HG03139 (cell line): ENCODE measurements at regions not wholly inside any gene's neighbourhood (a gene's known extent, or its start where the extent isn't known, plus 50 kb on each side); places are given as distances from the start of the nearest gene placed in this dataset.

ENCODE experiments used
- ATAC-seq: cut with Tn5 transposase; IDR thresholded peaks from one replicate; pipeline ENCODE4 v1.9.1; 2021; ENCODE audit not compliant: unreplicated experiment

GRCh38 chr7:51731075-51731474, 414.5 kb upstream of the COBL start:
- no peak for ATAC-seq

GRCh38 chr7:51727441-51727840, 410.8 kb upstream of the COBL start:
- ATAC-seq, result no peak

- ATAC-seq, result no peak
These were observed 390.2 kb upstream of the COBL start for GRCh38 chr7:51706851-51707250.

- no peak for ATAC-seq
These were observed 389.1 kb upstream of the COBL start for GRCh38 chr7:51705701-51706100.

- no peak for ATAC-seq
These were observed 386.1 kb upstream of the COBL start for GRCh38 chr7:51702673-51703072.

- ATAC-seq, result no peak
These were observed 385.3 kb upstream of the COBL start for GRCh38 chr7:51701935-51702334.

- ATAC-seq, result no peak
These were observed 384.1 kb upstream of the COBL start for GRCh38 chr7:51700593-51701215.

- ATAC-seq, result no peak
These were observed 376.6 kb upstream of the COBL start for GRCh38 chr7:51693258-51693657.

GRCh38 chr7:51689547-51689946, 372.9 kb upstream of the COBL start:
- no peak for ATAC-seq

GRCh38 chr7:51685794-51686193, 369.2 kb upstream of the COBL start:
- no peak for ATAC-seq

- ATAC-seq, result no peak
These were observed 364.2 kb upstream of the COBL start for GRCh38 chr7:51680594-51681399.

GRCh38 chr7:51679358-51679757, 362.7 kb upstream of the COBL start:
- no peak for ATAC-seq

- no peak for ATAC-seq
These were observed 350.1 kb upstream of the COBL start for GRCh38 chr7:51666751-51667150.

- ATAC-seq, result no peak
These were observed 349.7 kb upstream of the COBL start for GRCh38 chr7:51666266-51666665.

- ATAC-seq, result no peak
These were observed 348.6 kb upstream of the COBL start for GRCh38 chr7:51665045-51665780.

- ATAC-seq, result no peak
These were observed 343.9 kb upstream of the COBL start for GRCh38 chr7:51660516-51660915.

GRCh38 chr7:51658684-51659083, 342.1 kb upstream of the COBL start:
- ATAC-seq, result no peak

- no peak for ATAC-seq
These were observed 331.3 kb upstream of the COBL start for GRCh38 chr7:51647931-51648351.

- ATAC-seq, result no peak
These were observed 330.9 kb upstream of the COBL start for GRCh38 chr7:51647486-51647885.

GRCh38 chr7:51645702-51646298, 329.2 kb upstream of the COBL start:
- ATAC-seq, result no peak

GRCh38 chr7:51645255-51645654, 328.6 kb upstream of the COBL start:
- no peak for ATAC-seq

- ATAC-seq, result no peak
These were observed 327.6 kb upstream of the COBL start for GRCh38 chr7:51644216-51644615.
